H1 (cell line): ENCODE measurements at regions not wholly inside any gene's neighbourhood (a gene's known extent, or its start where the extent isn't known, plus 50 kb on each side); places are given as distances from the start of the nearest gene placed in this dataset.

ENCODE experiments used
- CTCF ChIA-PET: fragments of 300-600 bp; sonication (Branson Sonifier 250); formaldehyde crosslinking; loops from one replicate; lab custom pipeline; 2021; ENCODE audit not compliant: partially characterized antibody; lab: Charles Lee
- POLR2A ChIA-PET: fragments of 300-600 bp; sonication (Branson Sonifier 250); formaldehyde crosslinking; loops from one replicate; lab custom pipeline; 2021; ENCODE audit warnings: inconsistent platforms; ENCODE audit not compliant: partially characterized antibody; lab: Charles Lee
- DNase-seq, 2 experiments: peaks; one replicate each; pipeline versions ENCODE4 v3.0.0 to v3.0.0-alpha.2; 2010 to 2022; ENCODE audit warnings: low spot score in 2 of 2, low read depth in 1 of 2, mixed read lengths in 1 of 2
- FAIRE-seq: peaks from 2 replicates; lab custom pipeline; 2011; peaks lifted over from hg19 to GRCh38; lab: Jason Lieb, UNC
- H2AFZ ChIP-seq: 2 replicates; pipeline ENCODE4 v1.8.1; 2012; ENCODE audit warnings: low read length, inconsistent platforms
- H2AK5ac ChIP-seq: 2 replicates; pipeline ENCODE4 v1.6.1; 2013; ENCODE audit warnings: low read depth, low read length
- H2BK120ac ChIP-seq: replicated peaks from 2 replicates; pipeline ENCODE3; 2013; ENCODE audit warnings: low read depth, low read length, inconsistent platforms
- H2BK12ac ChIP-seq: 2 replicates; pipeline ENCODE4 v1.6.1; 2013; ENCODE audit warnings: low read depth, low read length
- H2BK15ac ChIP-seq: 2 replicates; pipeline ENCODE4 v1.6.1; 2013; ENCODE audit warnings: low read length
- H2BK20ac ChIP-seq: 2 replicates; pipeline ENCODE4 v1.6.1; 2013; ENCODE audit warnings: low read length
- H2BK5ac ChIP-seq: 2 replicates; pipeline ENCODE4 v1.6.1; 2013; ENCODE audit warnings: low read depth, low read length
- H3K14ac ChIP-seq: 2 replicates; pipeline ENCODE4 v1.6.1; 2013; ENCODE audit warnings: inconsistent platforms; ENCODE audit not compliant: insufficient read length
- H3K18ac ChIP-seq: 2 replicates; pipeline ENCODE4 v1.6.1; 2013; ENCODE audit warnings: low read length; ENCODE audit errors: extremely low read depth
- H3K23ac ChIP-seq: 2 replicates; pipeline ENCODE4 v1.6.1; 2013; ENCODE audit warnings: inconsistent platforms; ENCODE audit not compliant: insufficient read length
- H3K23me2 ChIP-seq: 2 replicates; pipeline ENCODE4 v1.6.1; 2013; ENCODE audit warnings: low read depth, low read length
- H3K27ac ChIP-seq: 2 replicates; pipeline ENCODE4 v1.6.1; 2011; ENCODE audit warnings: low read depth, low read length, inconsistent platforms
- H3K27me3 ChIP-seq, 4 experiments: replicated peaks in 1 of 4; 1 replicate in 1 of 4; 2 replicates in 3 of 4; pipeline versions ENCODE4 v1.6.1 to v1.8.1; 2011 to 2013; ENCODE audit warnings: low read length in 3 of 4, mild to moderate bottlenecking in 3 of 4, inconsistent platforms in 2 of 4, mixed read lengths in 2 of 4, moderate library complexity in 1 of 4; ENCODE audit not compliant: control insufficient read depth in 3 of 4, insufficient read depth in 3 of 4; ENCODE audit errors: extremely low read depth in 1 of 4
- H3K36me3 ChIP-seq, 4 experiments: 2 replicates each; pipeline versions ENCODE4 v1.6.1 to v1.8.1; 2011 to 2013; ENCODE audit warnings: mild to moderate bottlenecking in 4 of 4, low read length in 3 of 4, moderate library complexity in 2 of 4, control low read depth in 1 of 4, inconsistent platforms in 1 of 4; ENCODE audit not compliant: insufficient read depth in 4 of 4, control insufficient read depth in 2 of 4
- H3K4ac ChIP-seq: replicated peaks from 2 replicates; pipeline ENCODE3; 2013; ENCODE audit warnings: low read length, low read depth, mixed read lengths, inconsistent platforms; ENCODE audit not compliant: insufficient read length
- H3K4me1 ChIP-seq, 4 experiments: replicated peaks in 1 of 4; 1 replicate in 1 of 4; 2 replicates in 3 of 4; pipeline versions ENCODE4 v1.6.1 to v1.8.1; 2011 to 2013; ENCODE audit warnings: low read length in 3 of 4, inconsistent platforms in 2 of 4, mixed read lengths in 1 of 4; ENCODE audit not compliant: insufficient read depth in 4 of 4, control insufficient read depth in 3 of 4
- H3K4me2 ChIP-seq, 2 experiments: 2 replicates each; pipeline versions ENCODE4 v1.6.1 to v1.8.1; 2011 to 2013; ENCODE audit warnings: low read depth in 2 of 2, low read length in 2 of 2, control low read depth in 1 of 2, inconsistent platforms in 1 of 2, mild to moderate bottlenecking in 1 of 2; ENCODE audit not compliant: insufficient read depth in 1 of 2
- H3K4me3 ChIP-seq, 4 experiments: fragments of 200-600, 300-600 bp in 1 of 4; sonication (generic), shearing (Covaris generic), sonication (Bioruptor Twin) in 1 of 4; 2 replicates each; pipeline versions ENCODE4 v1.5.1 to v1.8.1; 2011 to 2016; ENCODE audit warnings: low read length in 4 of 4, low read depth in 3 of 4, control low read depth in 2 of 4, inconsistent platforms in 2 of 4, mild to moderate bottlenecking in 2 of 4, mixed read lengths in 1 of 4, moderate library complexity in 1 of 4; ENCODE audit not compliant: insufficient read depth in 2 of 4; ENCODE audit errors: extremely low read depth in 1 of 4
- H3K56ac ChIP-seq: replicated peaks from 2 replicates; pipeline ENCODE3; 2013; ENCODE audit warnings: low read depth, mild to moderate bottlenecking, mixed read lengths, low read length, inconsistent platforms; ENCODE audit not compliant: insufficient read length
- H3K79me1 ChIP-seq: 2 replicates; pipeline ENCODE4 v1.6.1; 2013; ENCODE audit warnings: low read depth, low read length, control low read depth
- H3K79me2 ChIP-seq, 2 experiments: 2 replicates each; pipeline versions ENCODE4 v1.6.1 to v1.8.1; 2012 to 2013; ENCODE audit warnings: low read length in 2 of 2, mild to moderate bottlenecking in 2 of 2, inconsistent platforms in 1 of 2; ENCODE audit not compliant: insufficient read depth in 2 of 2, control insufficient read depth in 1 of 2
- H3K9ac ChIP-seq, 4 experiments: replicated peaks in 1 of 4; 1 replicate in 1 of 4; 2 replicates in 3 of 4; pipeline versions ENCODE4 v1.6.1 to v1.8.1; 2011 to 2013; ENCODE audit warnings: low read depth in 3 of 4, low read length in 3 of 4, control low read depth in 2 of 4, mild to moderate bottlenecking in 2 of 4, moderate library complexity in 2 of 4, inconsistent platforms in 1 of 4; ENCODE audit errors: extremely low read depth in 1 of 4
- H3K9me3 ChIP-seq, 2 experiments: 2 replicates each; pipeline versions ENCODE4 v1.6.1 to v1.8.1; 2012 to 2013; ENCODE audit warnings: mild to moderate bottlenecking in 2 of 2, moderate library complexity in 2 of 2, control low read depth in 1 of 2, inconsistent platforms in 1 of 2, low read depth in 1 of 2, low read length in 1 of 2, mixed read lengths in 1 of 2; ENCODE audit not compliant: insufficient read depth in 2 of 2
- H4K20me1 ChIP-seq, 2 experiments: replicated peaks in 1 of 2; 2 replicates each; pipeline versions ENCODE3 to v1.8.1; 2011 to 2013; ENCODE audit warnings: inconsistent platforms in 2 of 2, low read length in 2 of 2, mild to moderate bottlenecking in 1 of 2; ENCODE audit not compliant: insufficient read depth in 2 of 2, control insufficient read depth in 1 of 2
- H4K5ac ChIP-seq: 2 replicates; pipeline ENCODE4 v1.6.1; 2013; ENCODE audit warnings: low read length, low read depth, mixed read lengths, inconsistent platforms; ENCODE audit not compliant: insufficient read length
- H4K8ac ChIP-seq: 2 replicates; pipeline ENCODE4 v1.8.0; 2013; ENCODE audit warnings: mild to moderate bottlenecking, moderate library complexity, low read length, inconsistent platforms; ENCODE audit not compliant: insufficient read depth; ENCODE audit errors: extremely low read depth
- H4K91ac ChIP-seq: replicated peaks from 2 replicates; pipeline ENCODE3; 2013; ENCODE audit warnings: low read length, mixed read lengths, inconsistent platforms; ENCODE audit not compliant: insufficient read length
- BRCA1 ChIP-seq: IDR thresholded peaks from 2 replicates; pipeline ENCODE4 v1.6.1; 2012; ENCODE audit warnings: low read depth, low read length, improper control_type of control experiment
- KDM4A ChIP-seq: IDR thresholded peaks from one replicate; pipeline ENCODE4 v1.7.1; 2012; ENCODE audit warnings: low read depth, mild to moderate bottlenecking, moderate library complexity, low read length, inconsistent platforms; ENCODE audit not compliant: severe bottlenecking
- SRF ChIP-seq: IDR thresholded peaks from 2 replicates; pipeline ENCODE4 v1.6.1; 2011; ENCODE audit warnings: mild to moderate bottlenecking, low read depth, low read length, moderate library complexity
- TAF1 ChIP-seq: IDR thresholded peaks from 2 replicates; pipeline ENCODE4 v1.6.1; 2011; ENCODE audit warnings: mild to moderate bottlenecking, low read depth, low read length
- TBP ChIP-seq: IDR thresholded peaks from 2 replicates; pipeline ENCODE4 v1.6.1; 2011; ENCODE audit warnings: low read depth, low read length, improper control_type of control experiment
- WGBS, 2 experiments: shearing (Covaris generic) in 1 of 2; methylation state at CpG; one replicate each; pipeline versions ENCODE4 v1.1.6 to v1.1.7; 2013 to 2015; ENCODE audit warnings: low lambda C conversion rate in 2 of 2, mixed read lengths in 2 of 2, inconsistent platforms in 1 of 2, low coverage in 1 of 2, missing lambda C conversion rate in 1 of 2; ENCODE audit not compliant: insufficient replicate concordance in 2 of 2, insufficient coverage in 1 of 2, insufficient read length in 1 of 2; ENCODE audit errors: extremely low coverage in 1 of 2, missing lambda C conversion rate in 1 of 2; 5-methylcytosine and 5-hydroxymethylcytosine counted together
- TF ChIP-seq, protein P1 (sequence below): IDR thresholded peaks from 2 replicates; pipeline ENCODE4 v1.6.1; 2012; ENCODE audit warnings: low read length, inconsistent platforms

DNA sequence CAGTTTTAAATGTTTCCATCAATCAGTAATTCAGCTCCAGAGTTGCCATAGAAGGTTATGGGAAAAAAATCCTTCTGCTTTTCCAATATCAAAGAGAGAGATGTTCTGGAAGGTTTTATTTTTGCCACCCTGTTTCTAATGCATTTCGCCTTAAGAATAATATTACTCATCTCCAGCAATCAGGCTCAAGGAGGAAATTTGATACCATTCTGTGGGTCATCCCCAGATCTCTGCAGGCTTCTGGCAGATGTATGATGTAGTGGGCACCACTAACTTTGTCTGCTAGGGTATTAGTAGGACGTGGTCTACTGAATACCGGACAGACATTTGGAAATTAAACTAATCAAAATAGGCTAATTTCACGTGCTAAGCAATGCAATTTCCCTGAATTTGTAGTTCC lies 645.4 kb upstream of the TENM3 start (continued):
- TF ChIP-seq TBP, result no peak
- TF ChIP-seq, all 59 proteins: peak for 0

DNA sequence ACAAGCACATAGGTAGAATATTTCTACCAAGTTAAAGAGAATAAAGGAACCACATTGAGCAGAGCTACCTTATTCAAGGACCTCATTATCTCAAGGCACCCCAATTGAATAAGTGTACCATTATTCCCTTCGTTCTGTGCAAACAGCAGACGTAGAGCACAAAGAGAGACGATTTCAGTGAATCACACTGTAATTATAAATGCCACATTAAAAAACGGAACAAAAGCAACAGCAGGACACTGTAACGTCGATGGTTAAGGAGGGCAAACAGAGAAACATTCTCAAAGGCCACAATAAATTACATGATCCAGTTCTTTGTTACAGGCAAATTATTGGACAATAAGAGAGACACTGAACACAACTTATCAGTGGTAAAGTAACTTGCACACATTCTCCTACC lies 644.1 kb upstream of the TENM3 start:
- Histone ChIP-seq H3K14ac (no peak overlapping the region), H3K27me3 (no peaks in the 10 kb centered on the region), H4K91ac (no peak overlapping the region), H2AFZ (no peak overlapping the region), H2BK12ac (no peak overlapping the region), H2BK120ac (no peak overlapping the region), H3K4ac (no peak overlapping the region), H3K4me3 (no peak overlapping the region), H3K79me2 (no peaks in the 10 kb centered on the region), H3K18ac (no peak overlapping the region), H2BK15ac (no peak overlapping the region), H3K4me1 (no peaks in the 10 kb centered on the region), H4K20me1 (no peaks in the 10 kb centered on the region), H2BK5ac (no peak overlapping the region), H3K56ac (no peak overlapping the region), H3K23me2 (no peaks in the 10 kb centered on the region), H3K27ac (no peak overlapping the region), H2BK20ac (no peak overlapping the region), H3K4me2 (no peak overlapping the region), H3K23ac (no peak overlapping the region), H4K5ac (no peak overlapping the region), H3K9me3 (no peaks in the 10 kb centered on the region), H3K9ac (no peak overlapping the region), H4K8ac (no peak overlapping the region), H3K79me1 (no peaks in the 10 kb centered on the region), H3K36me3 (no peaks in the 10 kb centered on the region), H2AK5ac (no peak overlapping the region)
- POLR2A ChIA-PET, result no interaction called here
- WGBS, 2 experiments, result 70% methylated on average over 6 of the region's 6 CpGs; no CpG with 5 or more reads in 1 of the 2 experiments
- CTCF ChIA-PET, result interaction anchor here (1.0 kb wide), 1 partner anchor 490 kb away, joined by 3 read pairs; no protein-coding TSS in a partner anchor
- no peak for FAIRE-seq
- DNase-seq, result no peak
- no peak for TF ChIP-seq TAF1
- no peak for TF ChIP-seq BRCA1
- TF ChIP-seq SRF, result no peak
- TF ChIP-seq KDM4A, result no peak
- TF ChIP-seq, protein P1, sequence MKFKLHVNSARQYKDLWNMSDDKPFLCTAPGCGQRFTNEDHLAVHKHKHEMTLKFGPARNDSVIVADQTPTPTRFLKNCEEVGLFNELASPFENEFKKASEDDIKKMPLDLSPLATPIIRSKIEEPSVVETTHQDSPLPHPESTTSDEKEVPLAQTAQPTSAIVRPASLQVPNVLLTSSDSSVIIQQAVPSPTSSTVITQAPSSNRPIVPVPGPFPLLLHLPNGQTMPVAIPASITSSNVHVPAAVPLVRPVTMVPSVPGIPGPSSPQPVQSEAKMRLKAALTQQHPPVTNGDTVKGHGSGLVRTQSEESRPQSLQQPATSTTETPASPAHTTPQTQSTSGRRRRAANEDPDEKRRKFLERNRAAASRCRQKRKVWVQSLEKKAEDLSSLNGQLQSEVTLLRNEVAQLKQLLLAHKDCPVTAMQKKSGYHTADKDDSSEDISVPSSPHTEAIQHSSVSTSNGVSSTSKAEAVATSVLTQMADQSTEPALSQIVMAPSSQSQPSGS, result no peak
